NCI-H1048 (cell line): ENCODE measurements at regions not wholly inside any gene's neighbourhood (a gene's known extent, or its start where the extent isn't known, plus 50 kb on each side); places are given as distances from the start of the nearest gene placed in this dataset.
"Not testable (repeated sequence)": the region's sequence is repeated elsewhere in the genome, so short reads cannot be mapped to it uniquely, and the experiment has no call there.

Experiments
- DNase-seq: peaks from one replicate; lab custom pipeline; 2025; lab: John Stamatoyannopoulos, UW

GRCh38 chr2:111579500-111580134 is 304.4 kb downstream of the ANAPC1 start:
- not testable (repeated sequence) for DNase-seq

- not testable (repeated sequence) for DNase-seq
These were observed 303.4 kb downstream of the ANAPC1 start for GRCh38 chr2:111580616-111581015.

- not testable (repeated sequence) for DNase-seq
These were observed 301.9 kb downstream of the ANAPC1 start for GRCh38 chr2:111582090-111582489.

GRCh38 chr2:111583480-111583879 is 300.5 kb downstream of the ANAPC1 start:
- not testable (repeated sequence) for DNase-seq

GRCh38 chr2:111584540-111584939 is 299.5 kb downstream of the ANAPC1 start:
- DNase-seq: not testable (repeated sequence)

- not testable (repeated sequence) for DNase-seq
These were observed 299.0 kb downstream of the ANAPC1 start for GRCh38 chr2:111584950-111585349.

GRCh38 chr2:111586014-111586413 is 298.0 kb downstream of the ANAPC1 start:
- DNase-seq: not testable (repeated sequence)

GRCh38 chr2:111595072-111595471 is 288.9 kb downstream of the ANAPC1 start:
- not testable (repeated sequence) for DNase-seq

GRCh38 chr2:111596808-111597705 is 286.9 kb downstream of the ANAPC1 start:
- not testable (repeated sequence) for DNase-seq

- not testable (repeated sequence) for DNase-seq
These were observed 285.0 kb downstream of the ANAPC1 start for GRCh38 chr2:111598944-111599343.

- DNase-seq: not testable (repeated sequence)
These were observed 281.7 kb downstream of the ANAPC1 start for GRCh38 chr2:111602259-111602658.

- DNase-seq: not testable (repeated sequence)
These were observed 278.2 kb downstream of the ANAPC1 start for GRCh38 chr2:111605798-111606197.

GRCh38 chr2:111606632-111607031 is 277.4 kb downstream of the ANAPC1 start:
- not testable (repeated sequence) for DNase-seq

GRCh38 chr2:111609146-111609844 is 274.7 kb downstream of the ANAPC1 start:
- not testable (repeated sequence) for DNase-seq

- not testable (repeated sequence) for DNase-seq
These were observed 274.0 kb downstream of the ANAPC1 start for GRCh38 chr2:111610035-111610434.

- no peak for DNase-seq
These were observed 267.3 kb downstream of the ANAPC1 start for GRCh38 chr2:111616651-111617218.

GRCh38 chr2:111617299-111618225 is 266.4 kb downstream of the ANAPC1 start:
- no peak for DNase-seq

- no peak for DNase-seq
These were observed 265.6 kb downstream of the ANAPC1 start for GRCh38 chr2:111618226-111618977.

- DNase-seq: no peak
These were observed 264.8 kb downstream of the ANAPC1 start for GRCh38 chr2:111618978-111619902.
